Fibroblast of mammary gland (primary cell): ENCODE measurements at regions not wholly inside any gene's neighbourhood (a gene's known extent, or its start where the extent isn't known, plus 50 kb on each side); places are given as distances from the start of the nearest gene placed in this dataset.

Source experiments
- DNase-seq: peaks from one replicate; pipeline ENCODE4 v3.0.0-alpha.2; 2010; ENCODE audit warnings: low read depth
- H3K4me3 ChIP-seq: 2 replicates; pipeline ENCODE4 v1.5.1; 2011; ENCODE audit warnings: low read depth, mild to moderate bottlenecking, low read length, moderate library complexity; ENCODE audit not compliant: control insufficient read depth
- CTCF ChIP-seq: conservative IDR thresholded peaks from 2 replicates; pipeline ENCODE4 v1.5.1; 2011; ENCODE audit warnings: low read depth, low read length, inconsistent platforms; ENCODE audit not compliant: control insufficient read depth, insufficient read depth

- TF ChIP-seq CTCF, result no peak
- DNase-seq, result no peak
These were observed 179.7 kb upstream of the ANKRD55 start for GRCh38 chr5:56412601-56413379.

GRCh38 chr5:56410696-56411095, 177.6 kb upstream of the ANKRD55 start:
- no peak overlapping the region for H3K4me3 ChIP-seq
- DNase-seq, result no peak
- no peak for TF ChIP-seq CTCF

More at GRCh38 chr5:56412601-56413379, 179.7 kb upstream of the ANKRD55 start:
- no peak overlapping the region for H3K4me3 ChIP-seq

GRCh38 chr5:56409331-56410190, 176.4 kb upstream of the ANKRD55 start:
- no peak for TF ChIP-seq CTCF
- H3K4me3 ChIP-seq, result no peak overlapping the region
- peak; percentile 82 for DNase-seq

- H3K4me3 ChIP-seq, result no peak overlapping the region
- TF ChIP-seq CTCF, result no peak
- DNase-seq, result peak; percentile 21
These were observed 173.7 kb upstream of the ANKRD55 start for GRCh38 chr5:56406838-56407237.

GRCh38 chr5:56406221-56406620, 173.1 kb upstream of the ANKRD55 start:
- TF ChIP-seq CTCF, result no peak
- H3K4me3 ChIP-seq, result no peak overlapping the region

GRCh38 chr5:56405116-56405908, 172.2 kb upstream of the ANKRD55 start:
- H3K4me3 ChIP-seq, result no peak overlapping the region
- no peak for DNase-seq
- no peak for TF ChIP-seq CTCF

More at GRCh38 chr5:56406221-56406620, 173.1 kb upstream of the ANKRD55 start:
- no peak for DNase-seq
